Right cardiac atrium (tissue), 5 donors: ENCODE measurements at regions not wholly inside any gene's neighbourhood (a gene's known extent, or its start where the extent isn't known, plus 50 kb on each side); places are given as distances from the start of the nearest gene placed in this dataset.
"Not testable (repeated sequence)": the region's sequence is repeated elsewhere in the genome, so short reads cannot be mapped to it uniquely, and the experiment has no call there.

Experiments
- ATAC-seq, 2 donors: fragments of 200-7000 bp; cut with Tn5 transposase; one replicate each; pipeline versions ENCODE4 v1.8.0 to v1.9.1; 2020; ENCODE audit warnings: moderate library complexity in 2 of 2, mild to moderate bottlenecking in 1 of 2
- DNase-seq, 3 donors: peaks; one replicate each; pipeline ENCODE4 v3.0.0-alpha.2; 2020
- H3K27ac ChIP-seq: one replicate; pipeline ENCODE4 v1.5.1; 2013; ENCODE audit warnings: mild to moderate bottlenecking, low read length, control low read depth, moderate library complexity
- H3K27me3 ChIP-seq: one replicate; pipeline ENCODE4 v1.6.1; 2013; ENCODE audit not compliant: control insufficient read depth, insufficient read depth
- H3K4me1 ChIP-seq: one replicate; pipeline ENCODE4 v1.6.1; 2013; ENCODE audit warnings: low read length; ENCODE audit not compliant: control insufficient read depth, insufficient read depth
- H3K4me3 ChIP-seq: one replicate; pipeline ENCODE4 v1.5.1; 2013; ENCODE audit warnings: low read length, control low read depth
- H3K9me3 ChIP-seq: one replicate; pipeline ENCODE4 v1.6.1; 2013; ENCODE audit warnings: low read length; ENCODE audit not compliant: control insufficient read depth
- WGBS: extraction: QIAGEN DNeasy Blood & Tissue Kit; methylation state at CpG from one replicate; pipeline ENCODE4 v1.1.7; 2013; 5-methylcytosine and 5-hydroxymethylcytosine counted together
- intact Hi-C, 4 donors: fragments of 100-400 bp; cut with DNase I; formaldehyde crosslinking; loops; one replicate each; pipeline versions ENCODE4 v1.11.0 to v1.14.0; 2022 to 2023
- donor health status: healthy with polysubstance abuse.
- donor health status: DM: no; HTN: yes; CAD: no.
- donor health status: DM: no; HTN: no; CAD: no.
- donor health status: DM: no; HTN: yes; CAD: no; lungs with severe emphysema.
- donor health status: DM: yes; HTN: yes; CAD: no.

GRCh38 chr22:49454726-49455125 lies 372.9 kb downstream of the BRD1 start:
- no peak for DNase-seq
- Histone ChIP-seq H3K27me3 (no peaks in the 10 kb centered on the region), H3K9me3 (no peaks in the 10 kb centered on the region), H3K4me3 (no peak overlapping the region), H3K27ac (no peak overlapping the region), H3K4me1 (no peaks in the 10 kb centered on the region)
- intact Hi-C loops = no loop called here
- WGBS = 77% methylated on average over 7 of the region's 7 CpGs
- ATAC-seq = no peak

- H3K4me1 ChIP-seq = no peaks in the 10 kb centered on the region
- H3K9me3 ChIP-seq = no peaks in the 10 kb centered on the region
- DNase-seq (no peak), ATAC-seq (no peak)
- H3K27me3 ChIP-seq = no peaks in the 10 kb centered on the region
- no peak overlapping the region for H3K4me3 ChIP-seq
- H3K27ac ChIP-seq = no peak overlapping the region
- 77% methylated on average over 15 of the region's 15 CpGs for WGBS
- intact Hi-C loops = no loop called here
Observed at GRCh38 chr22:49453771-49454170, 373.9 kb downstream of the BRD1 start.

GRCh38 chr22:49453019-49453418 lies 374.7 kb downstream of the BRD1 start:
- H3K9me3 ChIP-seq, DNase-seq, H3K4me3 ChIP-seq, H3K27me3 ChIP-seq, intact Hi-C loops, H3K27ac ChIP-seq, ATAC-seq, H3K4me1 ChIP-seq: not testable (repeated sequence)
- WGBS = 88% methylated on average over 1 of the region's 1 CpG

- no peak for DNase-seq
- H3K27me3 ChIP-seq = no peaks in the 10 kb centered on the region
- no peak overlapping the region for H3K4me3 ChIP-seq
- H3K4me1 ChIP-seq = no peaks in the 10 kb centered on the region
- H3K27ac ChIP-seq = no peak overlapping the region
- no peaks in the 10 kb centered on the region for H3K9me3 ChIP-seq
- ATAC-seq = no peak
- WGBS = 92% methylated on average over 2 of the region's 2 CpGs
- intact Hi-C loops = no loop called here
Observed at GRCh38 chr22:49452362-49452946, 375.2 kb downstream of the BRD1 start.

- no peaks in the 10 kb centered on the region for H3K27me3 ChIP-seq
- DNase-seq = no peak
- H3K9me3 ChIP-seq = no peaks in the 10 kb centered on the region
- H3K4me1 ChIP-seq = no peaks in the 10 kb centered on the region
- ATAC-seq = no peak
- no peak overlapping the region for H3K4me3 ChIP-seq
- intact Hi-C loops = no loop called here
- WGBS = 49% methylated on average over 17 of the region's 17 CpGs
- no peak overlapping the region for H3K27ac ChIP-seq
Observed at GRCh38 chr22:49451070-49451840, 376.4 kb downstream of the BRD1 start.

DNA sequence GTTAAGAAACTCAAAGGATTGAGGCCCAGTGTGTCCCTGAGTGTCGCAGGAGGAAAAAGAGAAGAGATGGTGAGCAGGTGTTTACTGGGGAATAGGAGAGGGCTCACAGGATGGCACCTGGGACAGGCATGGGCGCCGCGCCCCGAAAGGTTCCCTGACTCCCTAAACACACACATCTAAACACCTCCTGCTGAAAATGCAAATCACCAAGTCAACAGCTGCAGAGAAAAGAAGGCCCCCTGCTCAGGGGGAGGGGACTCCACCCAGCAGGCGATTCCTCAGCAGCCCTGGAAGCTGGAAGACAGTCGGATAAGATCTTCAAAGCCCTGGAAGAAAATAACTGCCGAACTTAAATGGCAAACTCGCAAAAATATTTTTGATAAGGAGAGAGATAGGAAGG lies 377.2 kb downstream of the BRD1 start:
- Histone ChIP-seq H3K27me3 (no peaks in the 10 kb centered on the region), H3K4me1 (no peaks in the 10 kb centered on the region), H3K9me3 (no peaks in the 10 kb centered on the region), H3K4me3 (no peak overlapping the region), H3K27ac (no peak overlapping the region)
- intact Hi-C loops = no loop called here
- ATAC-seq (no peak), DNase-seq (no peak)
- 3% methylated on average over 9 of the region's 9 CpGs for WGBS

DNA sequence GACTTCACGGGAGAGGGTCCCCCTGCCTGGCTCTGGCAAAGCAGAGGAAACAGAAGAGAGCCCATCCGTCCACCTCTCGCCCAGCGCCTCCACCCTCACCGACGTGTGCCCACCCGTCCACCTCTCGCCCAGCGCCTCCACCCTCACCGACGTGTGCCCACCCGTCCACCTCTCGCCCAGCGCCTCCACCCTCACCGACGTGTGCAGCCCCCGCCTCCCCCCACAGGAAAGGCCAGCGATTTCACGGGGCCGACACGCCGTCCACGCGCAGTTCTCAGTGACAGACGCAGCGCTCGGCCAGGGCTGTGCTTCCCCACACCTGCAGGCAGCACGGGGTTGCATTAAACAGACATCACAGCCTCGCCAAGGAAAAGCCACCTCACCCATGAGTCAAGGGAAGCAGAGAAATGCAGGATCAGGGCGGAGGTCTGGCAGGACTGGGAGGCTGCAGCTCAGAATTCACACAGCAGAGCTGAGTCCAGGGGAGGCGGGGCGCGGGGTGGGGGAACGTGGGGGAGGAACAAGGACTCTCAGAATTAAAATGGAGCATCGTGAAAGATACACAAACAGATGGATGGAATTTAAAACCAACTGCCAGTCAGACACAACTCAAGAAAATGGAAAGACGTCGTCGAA lies 377.7 kb downstream of the BRD1 start:
- ATAC-seq (no peak), DNase-seq (no peak)
- Histone ChIP-seq H3K4me1 (no peaks in the 10 kb centered on the region), H3K27ac (no peak overlapping the region), H3K27me3 (no peaks in the 10 kb centered on the region), H3K4me3 (no peak overlapping the region), H3K9me3 (no peaks in the 10 kb centered on the region)
- 16% methylated on average over 38 of the region's 38 CpGs for WGBS
- intact Hi-C loops = no loop called here

DNA sequence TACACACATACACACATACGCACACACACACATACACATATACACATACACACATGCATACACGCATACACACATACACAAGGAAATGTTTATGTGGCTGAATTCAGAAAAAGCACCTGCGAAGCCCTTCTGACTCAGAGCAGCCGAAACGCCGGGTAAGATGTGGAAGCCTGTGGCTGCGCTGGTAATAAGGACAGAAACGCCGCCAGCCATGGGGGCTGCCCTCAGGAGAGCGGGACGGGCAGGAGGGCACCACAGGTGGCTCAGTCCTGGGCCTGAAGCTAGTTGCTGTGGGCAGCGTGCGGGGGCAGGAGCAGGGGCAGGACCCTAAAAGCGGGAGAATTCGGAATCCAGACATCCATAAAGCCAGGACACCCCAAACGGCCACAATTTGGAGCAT lies 378.3 kb downstream of the BRD1 start:
- no peak for ATAC-seq
- Histone ChIP-seq H3K4me3 (no peak overlapping the region), H3K27me3 (no peaks in the 10 kb centered on the region), H3K9me3 (no peaks in the 10 kb centered on the region), H3K4me1 (no peaks in the 10 kb centered on the region), H3K27ac (no peak overlapping the region)
- 56% methylated on average over 16 of the region's 16 CpGs for WGBS
- intact Hi-C loops = no loop called here
- DNase-seq = no peak

- ATAC-seq (no peak), DNase-seq (no peak)
- intact Hi-C loops = no loop called here
- WGBS = 38% methylated on average over 14 of the region's 14 CpGs
- Histone ChIP-seq H3K27ac (no peak overlapping the region), H3K4me3 (no peak overlapping the region), H3K27me3 (no peaks in the 10 kb centered on the region), H3K9me3 (no peaks in the 10 kb centered on the region), H3K4me1 (no peaks in the 10 kb centered on the region)
Observed at GRCh38 chr22:49448526-49448925, 379.1 kb downstream of the BRD1 start.

GRCh38 chr22:49447837-49448236 lies 379.8 kb downstream of the BRD1 start:
- Histone ChIP-seq H3K27me3 (no peaks in the 10 kb centered on the region), H3K27ac (no peak overlapping the region), H3K4me1 (no peaks in the 10 kb centered on the region), H3K4me3 (no peak overlapping the region), H3K9me3 (no peaks in the 10 kb centered on the region)
- intact Hi-C loops = no loop called here
- DNase-seq = no peak
- no peak for ATAC-seq
- WGBS = 84% methylated on average over 13 of the region's 13 CpGs

GRCh38 chr22:49446759-49447710 lies 380.6 kb downstream of the BRD1 start:
- Histone ChIP-seq H3K9me3 (no peaks in the 10 kb centered on the region), H3K4me3 (no peak overlapping the region), H3K27me3 (no peaks in the 10 kb centered on the region), H3K27ac (no peak overlapping the region), H3K4me1 (no peaks in the 10 kb centered on the region)
- DNase-seq (no peak), ATAC-seq (no peak)
- intact Hi-C loops = no loop called here
- 65% methylated on average over 21 of the region's 21 CpGs for WGBS
